ENCODE measurements at regions not wholly inside any gene's neighbourhood (a gene's known extent, or its start where the extent isn't known, plus 50 kb on each side); places are given as distances from the start of the nearest gene placed in this dataset.

DNA sequence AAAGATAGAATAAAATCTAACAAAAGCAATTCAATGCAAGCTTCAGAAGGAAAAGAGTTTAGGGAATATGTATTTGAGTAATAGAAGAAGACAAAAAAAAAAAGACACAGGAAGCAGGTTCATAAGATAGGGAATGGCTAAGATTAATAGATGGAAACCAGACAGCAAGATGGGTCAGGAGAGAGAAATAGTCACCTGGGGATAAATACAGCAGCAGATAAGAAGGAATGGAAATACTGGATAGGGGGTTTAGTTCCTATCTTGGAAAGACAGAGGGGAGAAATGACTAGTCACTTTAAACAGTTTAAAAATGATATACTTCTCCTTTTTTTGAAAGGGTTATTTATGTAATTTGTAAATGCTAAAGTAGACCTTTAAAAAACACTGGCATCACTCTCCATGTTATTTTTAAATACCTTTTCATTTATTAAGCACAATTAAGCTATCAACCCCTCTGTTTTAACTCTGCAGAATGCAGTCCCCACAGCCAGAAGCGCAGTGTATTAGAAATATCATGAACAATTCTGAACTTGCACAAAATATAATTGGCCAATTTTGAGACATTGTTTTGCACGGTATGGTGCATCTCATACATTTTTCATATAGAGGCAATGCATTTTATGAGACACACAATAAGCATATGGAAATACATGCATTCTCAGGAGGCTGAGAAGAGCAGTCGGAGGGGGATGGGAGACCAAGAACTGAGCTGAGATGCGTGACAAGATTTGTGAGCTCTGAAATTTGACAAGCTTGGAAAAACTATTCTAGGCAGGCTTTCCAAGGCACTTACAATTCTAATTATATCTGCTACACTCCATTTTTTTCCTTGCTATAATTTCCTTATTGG, 303.4 kb upstream of the PRICKLE1 start:
- no peak for FAIRE-seq
- Histone ChIP-seq H3K27me3 (ENCODE audit: control insufficient read depth, extremely low read depth, insufficient read depth, low read length) (no peaks in the 10 kb centered on the region), H3K4me1 (ENCODE audit: control insufficient read depth, extremely low read depth, insufficient read depth, low read length) (peaks cover 3% of the 10 kb centered on the region), H3K36me3 (ENCODE audit: control insufficient read depth in 2 of 2, extremely low read depth in 1 of 2, insufficient read depth in 2 of 2, low read length in 2 of 2) (no peaks in the 10 kb centered on the region), H2AFZ (ENCODE audit: control insufficient read depth, low read length) (no peak overlapping the region), H3K4me2 (ENCODE audit: control insufficient read depth, extremely low read depth, insufficient read depth, low read depth, low read length) (no peak overlapping the region), H3K4me3 (ENCODE audit: control insufficient read depth in 2 of 3, extremely low read depth in 1 of 3, insufficient read depth in 2 of 3, low read depth in 1 of 3, low read length in 3 of 3) (no peak overlapping the region), H3K9me3 (ENCODE audit: control insufficient read depth, low read depth, low read length) (no peaks in the 10 kb centered on the region), H3K27ac (ENCODE audit: control insufficient read depth, insufficient read depth, low read length) (no peak overlapping the region), H3K79me2 (ENCODE audit: control insufficient read depth, insufficient read depth, low read length) (no peaks in the 10 kb centered on the region), H4K20me1 (ENCODE audit: control insufficient read depth, extremely low read depth, insufficient read depth, low read length) (no peaks in the 10 kb centered on the region), H3K9ac (ENCODE audit: control insufficient read depth, extremely low read depth, insufficient read depth, low read length) (no peak overlapping the region), H3K9me1 (ENCODE audit: control insufficient read depth, extremely low read depth, insufficient read depth, low read length) (no peaks in the 10 kb centered on the region)
- dilution Hi-C loops (cut with MboI; ENCODE audit: extremely low pct_ligation_motif_present, low sequenced_read_pairs): no loop called here
- no peak for TF ChIP-seq EZH2 (IDR thresholded peaks at IDR 0.05; ENCODE audit: low read length)
- TF ChIP-seq, protein P1, sequence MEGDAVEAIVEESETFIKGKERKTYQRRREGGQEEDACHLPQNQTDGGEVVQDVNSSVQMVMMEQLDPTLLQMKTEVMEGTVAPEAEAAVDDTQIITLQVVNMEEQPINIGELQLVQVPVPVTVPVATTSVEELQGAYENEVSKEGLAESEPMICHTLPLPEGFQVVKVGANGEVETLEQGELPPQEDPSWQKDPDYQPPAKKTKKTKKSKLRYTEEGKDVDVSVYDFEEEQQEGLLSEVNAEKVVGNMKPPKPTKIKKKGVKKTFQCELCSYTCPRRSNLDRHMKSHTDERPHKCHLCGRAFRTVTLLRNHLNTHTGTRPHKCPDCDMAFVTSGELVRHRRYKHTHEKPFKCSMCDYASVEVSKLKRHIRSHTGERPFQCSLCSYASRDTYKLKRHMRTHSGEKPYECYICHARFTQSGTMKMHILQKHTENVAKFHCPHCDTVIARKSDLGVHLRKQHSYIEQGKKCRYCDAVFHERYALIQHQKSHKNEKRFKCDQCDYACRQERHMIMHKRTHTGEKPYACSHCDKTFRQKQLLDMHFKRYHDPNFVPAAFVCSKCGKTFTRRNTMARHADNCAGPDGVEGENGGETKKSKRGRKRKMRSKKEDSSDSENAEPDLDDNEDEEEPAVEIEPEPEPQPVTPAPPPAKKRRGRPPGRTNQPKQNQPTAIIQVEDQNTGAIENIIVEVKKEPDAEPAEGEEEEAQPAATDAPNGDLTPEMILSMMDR (optimal IDR thresholded peaks at IDR 0.05 in 1 of 3, IDR thresholded peaks at IDR 0.05 in 1 of 3, conservative IDR thresholded peaks at IDR 0.05 in 1 of 3; ENCODE audit: extremely low read depth in 1 of 3, insufficient read depth in 2 of 3, low read length in 3 of 3): no peak
- DNase-seq (ENCODE audit: low read depth, low spot score): no peak

DNA sequence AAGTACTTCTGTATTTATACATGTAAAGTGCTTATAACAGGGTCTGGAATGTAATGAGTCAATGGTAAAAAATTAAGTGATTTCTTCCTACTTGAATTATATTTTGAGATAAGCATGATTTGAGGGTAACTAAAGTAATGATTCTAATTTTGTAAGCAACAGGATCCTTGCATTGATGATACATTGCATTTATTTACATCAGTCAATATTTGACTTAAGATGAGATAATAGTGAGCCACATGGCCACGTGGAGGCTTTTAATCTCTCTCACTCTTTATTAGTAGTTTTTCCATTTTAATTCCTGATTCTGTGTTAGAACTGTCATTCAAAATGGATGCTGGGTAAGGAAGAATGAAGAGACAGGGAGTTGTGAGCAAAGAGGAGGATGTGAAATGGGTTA, 298.1 kb upstream of the PRICKLE1 start:
- Histone ChIP-seq H3K27me3 (ENCODE audit: control insufficient read depth, extremely low read depth, insufficient read depth, low read length) (no peaks in the 10 kb centered on the region), H3K9me3 (ENCODE audit: control insufficient read depth, low read depth, low read length) (no peaks in the 10 kb centered on the region), H3K4me2 (ENCODE audit: control insufficient read depth, extremely low read depth, insufficient read depth, low read depth, low read length) (no peak overlapping the region), H3K36me3 (ENCODE audit: control insufficient read depth in 2 of 2, extremely low read depth in 1 of 2, insufficient read depth in 2 of 2, low read length in 2 of 2) (no peaks in the 10 kb centered on the region), H3K9ac (ENCODE audit: control insufficient read depth, extremely low read depth, insufficient read depth, low read length) (no peak overlapping the region), H3K79me2 (ENCODE audit: control insufficient read depth, insufficient read depth, low read length) (no peaks in the 10 kb centered on the region), H3K27ac (ENCODE audit: control insufficient read depth, insufficient read depth, low read length) (no peak overlapping the region), H3K9me1 (ENCODE audit: control insufficient read depth, extremely low read depth, insufficient read depth, low read length) (no peaks in the 10 kb centered on the region), H2AFZ (ENCODE audit: control insufficient read depth, low read length) (peak overlapping the region; percentile 19), H3K4me1 (ENCODE audit: control insufficient read depth, extremely low read depth, insufficient read depth, low read length) (no peaks in the 10 kb centered on the region), H4K20me1 (ENCODE audit: control insufficient read depth, extremely low read depth, insufficient read depth, low read length) (no peaks in the 10 kb centered on the region), H3K4me3 (ENCODE audit: control insufficient read depth in 2 of 3, extremely low read depth in 1 of 3, insufficient read depth in 2 of 3, low read depth in 1 of 3, low read length in 3 of 3) (no peak overlapping the region)
- dilution Hi-C loops (cut with MboI; ENCODE audit: extremely low pct_ligation_motif_present, low sequenced_read_pairs): no loop called here
- DNase-seq (ENCODE audit: low read depth, low spot score) (no peak), FAIRE-seq (no peak)
- TF ChIP-seq EZH2 (IDR thresholded peaks at IDR 0.05; ENCODE audit: low read length): no peak
- TF ChIP-seq, protein P1 (optimal IDR thresholded peaks at IDR 0.05 in 1 of 3, IDR thresholded peaks at IDR 0.05 in 1 of 3, conservative IDR thresholded peaks at IDR 0.05 in 1 of 3; ENCODE audit: extremely low read depth in 1 of 3, insufficient read depth in 2 of 3, low read length in 3 of 3): no peak

Data from keratinocyte (primary cell).